PC-9 (cell line): ENCODE measurements at regions not wholly inside any gene's neighbourhood (a gene's known extent, or its start where the extent isn't known, plus 50 kb on each side); places are given as distances from the start of the nearest gene placed in this dataset.

Experiments
- BruUV-seq: library from RNA; stranded (reverse); fragments of 400-500 nt; replicated peaks from 2 replicates; lab custom pipeline; 2021; lab: Mats Ljungman, UMichigan
- CTCF ChIA-PET: fragments of 300-600 bp; sonication (Branson Sonifier 250); formaldehyde crosslinking; loops from one replicate; lab custom pipeline; 2022; ENCODE audit warnings: antibody characterized with exemption; lab: Charles Lee
- POLR2A ChIA-PET: fragments of 300-600 bp; sonication (Branson Sonifier 250); formaldehyde crosslinking; loops from one replicate; lab custom pipeline; 2022; ENCODE audit warnings: antibody characterized with exemption; ENCODE audit not compliant: unreplicated experiment; lab: Charles Lee
- DNase-seq, 2 experiments: peaks; one replicate each; pipeline versions ENCODE4 v3.0.0 to v3.0.0-alpha.2; 2015 to 2022; ENCODE audit warnings: mixed read lengths in 1 of 2
- H2AFZ ChIP-seq: fragments of 200-600 bp; sonication (generic); 2 replicates; pipeline ENCODE4 v1.8.1; 2017; ENCODE audit warnings: antibody characterized with exemption
- H3F3A ChIP-seq: fragments of 200-600 bp; sonication (generic); 2 replicates; pipeline ENCODE4 v1.8.1; 2017; ENCODE audit warnings: antibody characterized with exemption, mild to moderate bottlenecking, low read depth; ENCODE audit not compliant: insufficient read depth
- H3K27ac ChIP-seq: fragments of 200-600 bp; sonication (generic); 2 replicates; pipeline ENCODE4 v1.6.1; 2016; ENCODE audit warnings: mixed run types
- H3K27me3 ChIP-seq: fragments of 200-600 bp; sonication (generic); 2 replicates; pipeline ENCODE4 v1.6.1; 2016; ENCODE audit warnings: low read depth, mixed run types; ENCODE audit not compliant: insufficient read depth
- H3K36me3 ChIP-seq: fragments of 200-600 bp; sonication (generic); 2 replicates; pipeline ENCODE4 v1.6.1; 2016; ENCODE audit warnings: low read depth, mixed run types
- H3K4me1 ChIP-seq: fragments of 200-600 bp; sonication (generic); replicated peaks from 2 replicates; pipeline ENCODE4 v1.6.1; 2016; ENCODE audit warnings: mixed run types; ENCODE audit not compliant: insufficient read depth
- H3K4me2 ChIP-seq: fragments of 200-600 bp; sonication (generic); 2 replicates; pipeline ENCODE4 v1.6.1; 2017; ENCODE audit warnings: mixed run types
- H3K4me3 ChIP-seq: fragments of 200-600 bp; sonication (generic); 2 replicates; pipeline ENCODE4 v1.6.1; 2016; ENCODE audit warnings: mixed run types
- H3K79me2 ChIP-seq: fragments of 200-600 bp; sonication (generic); 2 replicates; pipeline ENCODE4 v1.6.1; 2017; ENCODE audit warnings: low read depth, mixed run types
- H3K9me2 ChIP-seq: fragments of 200-600 bp; sonication (generic); 2 replicates; pipeline ENCODE4 v1.8.1; 2017; ENCODE audit warnings: mild to moderate bottlenecking; ENCODE audit not compliant: insufficient read depth
- H3K9me3 ChIP-seq: fragments of 200-600 bp; sonication (generic); 2 replicates; pipeline ENCODE4 v1.8.1; 2016; ENCODE audit warnings: low read depth; ENCODE audit not compliant: insufficient read depth
- H4K20me1 ChIP-seq: fragments of 200-600 bp; sonication (generic); 2 replicates; pipeline ENCODE4 v1.8.1; 2017; ENCODE audit not compliant: insufficient read depth
- CTCF ChIP-seq: fragments of 200-600 bp; sonication (generic); conservative IDR thresholded peaks from 2 replicates; pipeline ENCODE4 v1.6.1; 2017; ENCODE audit warnings: mixed run types, antibody characterized with exemption, mild to moderate bottlenecking, moderate library complexity
- EZH2 ChIP-seq: fragments of 200-600 bp; sonication (generic); IDR thresholded peaks from 2 replicates; pipeline ENCODE4 v1.8.0; 2017; ENCODE audit warnings: antibody characterized with exemption, low read depth
- intact Hi-C: fragments of 100-400 bp; cut with micrococcal nuclease; formaldehyde crosslinking; loops from one replicate; pipeline ENCODE4 v1.10.0; 2022; ENCODE audit not compliant: unreplicated experiment

DNA sequence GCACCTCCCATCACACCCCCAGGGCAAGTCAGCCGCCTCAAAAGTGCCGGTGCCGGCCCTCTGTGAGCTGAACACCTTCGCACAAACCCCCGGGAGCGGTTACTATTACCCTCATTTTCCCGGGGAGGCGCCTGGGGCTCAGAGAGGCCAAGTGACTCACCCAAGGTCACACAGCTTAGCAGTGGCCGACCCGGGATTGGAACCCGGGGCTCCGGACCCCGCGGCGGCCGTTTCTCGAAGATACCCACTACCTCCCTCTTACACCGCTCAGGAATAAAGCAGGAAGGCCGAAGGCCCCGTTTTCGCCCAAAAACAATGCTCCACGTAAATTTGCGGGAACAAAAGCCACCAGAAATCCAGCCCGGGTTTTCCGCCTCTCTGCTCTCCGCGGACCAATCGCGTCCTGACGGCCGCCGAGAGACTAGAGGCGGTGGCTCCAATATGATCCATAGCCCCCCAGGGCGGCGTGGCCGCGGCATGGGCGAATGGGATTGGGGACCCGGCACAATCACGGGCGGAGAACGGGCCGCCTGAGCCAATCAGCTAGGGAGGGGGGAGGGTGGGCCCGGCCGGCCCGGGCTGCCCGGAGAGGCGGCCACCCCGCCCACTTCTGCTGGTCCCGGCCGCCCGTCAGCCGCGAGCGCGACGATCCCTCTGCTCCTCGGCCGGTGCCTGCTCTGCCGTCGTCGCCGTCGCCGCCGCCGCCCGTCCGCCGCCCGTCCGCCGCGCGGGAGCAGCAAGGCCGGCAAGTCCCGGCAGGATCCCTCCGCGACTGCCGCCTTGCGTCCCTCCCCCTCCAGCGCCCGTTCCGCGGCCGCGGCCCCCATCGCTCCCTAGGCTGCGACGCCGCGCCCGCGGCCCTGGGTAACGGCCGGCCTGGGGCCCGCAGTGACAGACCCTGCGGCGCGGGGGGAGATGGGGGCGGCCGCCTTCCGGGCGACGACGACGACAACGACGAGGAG lies 177.0 kb downstream of the OR4M2 start:
- ChIA-PET CTCF (no interaction called here), POLR2A (no interaction called here)
- H3K79me2 ChIP-seq, result no peaks in the 10 kb centered on the region
- no peak overlapping the region for H3K27ac ChIP-seq
- H3F3A ChIP-seq, result no peaks in the 10 kb centered on the region
- no peaks in the 10 kb centered on the region for H3K36me3 ChIP-seq
- no peaks in the 10 kb centered on the region for H3K9me3 ChIP-seq
- no peak overlapping the region for H3K4me3 ChIP-seq
- no peaks in the 10 kb centered on the region for H3K4me1 ChIP-seq
- no peak overlapping the region for H3K4me2 ChIP-seq
- no TSS peak for BruUV-seq
- no peaks in the 10 kb centered on the region for H4K20me1 ChIP-seq
- peaks cover 18% of the 10 kb centered on the region for H3K27me3 ChIP-seq
- H3K9me2 ChIP-seq, result no peaks in the 10 kb centered on the region
- TF ChIP-seq EZH2 (no peak), CTCF (no peak)
- DNase-seq, result no peak
- no peak overlapping the region for H2AFZ ChIP-seq
- intact Hi-C loops, result no loop called here

- Histone ChIP-seq H3K4me2 (no peak overlapping the region), H3K4me3 (no peak overlapping the region)
Observed at GRCh38 chr15:22258009-22258397, 177.7 kb downstream of the OR4M2 start.

More at GRCh38 chr15:22258009-22258397, 177.7 kb downstream of the OR4M2 start:
- POLR2A ChIA-PET, result no interaction called here
- H3K9me2 ChIP-seq, result no peaks in the 10 kb centered on the region
- no TSS peak for BruUV-seq
- no peak for DNase-seq
- CTCF ChIA-PET, result no interaction called here
- H3K36me3 ChIP-seq, result no peaks in the 10 kb centered on the region
- H3K79me2 ChIP-seq, result no peaks in the 10 kb centered on the region
- H4K20me1 ChIP-seq, result no peaks in the 10 kb centered on the region
- H2AFZ ChIP-seq, result no peak overlapping the region
- no peak overlapping the region for H3K27ac ChIP-seq
- no peaks in the 10 kb centered on the region for H3K9me3 ChIP-seq
- TF ChIP-seq EZH2 (no peak), CTCF (no peak)
- intact Hi-C loops, result no loop called here
- no peaks in the 10 kb centered on the region for H3K4me1 ChIP-seq
- peaks cover 18% of the 10 kb centered on the region for H3K27me3 ChIP-seq
- no peaks in the 10 kb centered on the region for H3F3A ChIP-seq
